SK-N-MC (cell line): ENCODE measurements at regions not wholly inside any gene's neighbourhood (a gene's known extent, or its start where the extent isn't known, plus 50 kb on each side); places are given as distances from the start of the nearest gene placed in this dataset.

Source experiments
- EZH2 ChIP-seq: fragments of 200-600 bp; sonication (generic); IDR thresholded peaks from one replicate; pipeline ENCODE4 v1.6.1; 2017; ENCODE audit warnings: antibody characterized with exemption
- FOXP2 ChIP-seq: optimal IDR thresholded peaks from 2 replicates; pipeline ENCODE3; 2011; ENCODE audit warnings: mild to moderate bottlenecking, moderate library complexity; ENCODE audit not compliant: insufficient read depth; ENCODE audit errors: extremely low read length, control extremely low read depth
- POLR2AphosphoS5 ChIP-seq: IDR thresholded peaks from 2 replicates; pipeline ENCODE4 v1.6.1; 2012; ENCODE audit warnings: mild to moderate bottlenecking, low read depth, low read length, borderline replicate concordance

DNA sequence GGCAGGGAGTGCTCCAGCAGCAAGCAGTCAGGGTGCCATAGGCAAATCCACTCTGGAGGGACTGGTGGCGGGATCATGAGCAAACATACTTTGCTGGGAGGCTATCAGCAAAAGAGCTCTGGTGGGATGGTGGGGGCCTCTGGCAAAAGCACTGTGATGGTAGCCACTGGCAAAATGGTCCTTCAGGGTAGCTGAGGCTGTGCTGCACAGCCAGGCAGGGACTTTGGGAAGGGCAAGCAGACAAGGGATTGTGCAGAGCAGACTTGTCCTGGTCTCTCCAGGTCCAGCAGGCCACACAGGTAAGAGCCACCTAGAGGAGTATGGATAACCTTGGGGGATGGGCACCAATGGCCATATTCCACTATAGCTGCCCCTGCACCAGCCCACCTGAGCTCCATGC lies 129.4 kb upstream of the OTOS start:
- TF ChIP-seq POLR2AphosphoS5 (no peak), EZH2 (no peak), FOXP2 (no peak)
